B cell (primary cell): ENCODE measurements at regions not wholly inside any gene's neighbourhood (a gene's known extent, or its start where the extent isn't known, plus 50 kb on each side); places are given as distances from the start of the nearest gene placed in this dataset.
"Not testable (repeated sequence)": the region's sequence is repeated elsewhere in the genome, so short reads cannot be mapped to it uniquely, and the experiment has no call there.

Experiments
- ATAC-seq: fragments of 200-7000 bp; cut with Tn5 transposase; one replicate; pipeline ENCODE4 v1.10.0; 2021; ENCODE audit warnings: low read depth, mild to moderate bottlenecking, moderate number of reproducible peaks, moderate library complexity
- CTCF ChIA-PET: fragments of 350-600 bp; sonication (Branson Sonifier 250); formaldehyde crosslinking; loops from one replicate; lab custom pipeline; 2021; ENCODE audit warnings: antibody characterized with exemption, inconsistent platforms; lab: Charles Lee
- POLR2A ChIA-PET: fragments of 350-600 bp; sonication (Branson Sonifier 250); formaldehyde crosslinking; loops from one replicate; lab custom pipeline; 2021; ENCODE audit warnings: antibody characterized with exemption; lab: Charles Lee
- DNase-seq: peaks from one replicate; pipeline ENCODE4 v3.0.0; 2013
- H2AFZ ChIP-seq: 2 replicates; pipeline ENCODE4 v1.6.1; 2012; ENCODE audit warnings: mild to moderate bottlenecking, low read depth, low read length; ENCODE audit not compliant: insufficient read depth, poor library complexity, severe bottlenecking
- H3K27ac ChIP-seq, 2 donors: 1 replicate in 1 of 2; 2 replicates in 1 of 2; pipeline ENCODE4 v1.5.1; 2012 to 2013; ENCODE audit warnings: low read length in 2 of 2, mild to moderate bottlenecking in 2 of 2, moderate library complexity in 1 of 2
- H3K27me3 ChIP-seq, 4 experiments: fragments of 200-600 bp in 1 of 4; sonication (generic) in 1 of 4; replicated peaks in 1 of 4; 1 replicate in 2 of 4; 2 replicates in 2 of 4; pipeline versions ENCODE4 v1.6.1 to v1.7.0; 2013 to 2016; ENCODE audit warnings: low read length in 3 of 4, mild to moderate bottlenecking in 2 of 4, mixed read lengths in 1 of 4, moderate library complexity in 1 of 4; ENCODE audit not compliant: insufficient read depth in 4 of 4, control insufficient read depth in 3 of 4; ENCODE audit errors: control extremely low read depth in 1 of 4
- H3K36me3 ChIP-seq, 2 experiments: replicated peaks in 1 of 2; 1 replicate in 1 of 2; 2 replicates in 1 of 2; pipeline versions ENCODE4 v1.6.1 to v1.7.1; 2013; ENCODE audit warnings: low read length in 1 of 2; ENCODE audit not compliant: insufficient read depth in 2 of 2, control insufficient read depth in 1 of 2; ENCODE audit errors: control extremely low read depth in 1 of 2, extremely low read depth in 1 of 2
- H3K4me1 ChIP-seq, 2 donors: fragments of 200-600 bp in 1 of 2; sonication (generic) in 1 of 2; 1 replicate in 1 of 2; 2 replicates in 1 of 2; pipeline versions ENCODE4 v1.5.1 to v1.6.1; 2013 to 2017; ENCODE audit warnings: low read length in 2 of 2; ENCODE audit not compliant: control insufficient read depth in 2 of 2, insufficient read depth in 2 of 2
- H3K4me2 ChIP-seq: replicated peaks from 2 replicates; pipeline ENCODE3; 2012; ENCODE audit warnings: mild to moderate bottlenecking, low read depth, low read length; ENCODE audit not compliant: poor library complexity, severe bottlenecking
- H3K4me3 ChIP-seq, 5 experiments: fragments of 200-600 bp in 1 of 5; sonication (generic) in 1 of 5; 1 replicate in 3 of 5; 2 replicates in 2 of 5; pipeline versions ENCODE4 v1.5.1 to v1.7.0; 2011 to 2016; ENCODE audit warnings: low read length in 4 of 5, mild to moderate bottlenecking in 4 of 5, low read depth in 2 of 5, control low read depth in 1 of 5, moderate library complexity in 1 of 5; ENCODE audit not compliant: insufficient read depth in 1 of 5; ENCODE audit errors: control extremely low read depth in 1 of 5, extremely low read depth in 1 of 5
- H3K79me2 ChIP-seq: fragments of 200-600 bp; sonication (generic); one replicate; pipeline ENCODE4 v1.6.0; 2016; ENCODE audit warnings: low read length; ENCODE audit not compliant: control insufficient read depth, insufficient read depth
- H3K9ac ChIP-seq: fragments of 200-600 bp; sonication (generic); 2 replicates; pipeline ENCODE4 v1.6.1; 2017; ENCODE audit warnings: mild to moderate bottlenecking, low read length, moderate library complexity
- H3K9me3 ChIP-seq, 3 donors: one replicate each; pipeline versions ENCODE4 v1.6.1 to v1.7.1; 2013; ENCODE audit warnings: low read length in 2 of 3; ENCODE audit not compliant: control insufficient read depth in 2 of 3, insufficient read depth in 1 of 3; ENCODE audit errors: control extremely low read depth in 1 of 3
- H4K20me1 ChIP-seq: 2 replicates; pipeline ENCODE4 v1.6.0; 2012; ENCODE audit warnings: mild to moderate bottlenecking, low read length; ENCODE audit not compliant: insufficient read depth, control insufficient read depth, poor library complexity, severe bottlenecking
- H3K27ac Mint-ChIP-seq: one replicate; pipeline ENCODE4 v1.8.0; 2021; ENCODE audit warnings: mixed read lengths
- H3K27me3 Mint-ChIP-seq: one replicate; pipeline ENCODE4 v1.8.0; 2021; ENCODE audit warnings: mixed read lengths
- H3K4me1 Mint-ChIP-seq: one replicate; pipeline ENCODE4 v1.8.0; 2021; ENCODE audit warnings: mixed read lengths
- H3K4me3 Mint-ChIP-seq: one replicate; pipeline ENCODE4 v1.8.0; 2021; ENCODE audit warnings: mixed read lengths
- H3K9me3 Mint-ChIP-seq: one replicate; pipeline ENCODE4 v1.8.0; 2022; ENCODE audit warnings: mixed read lengths; ENCODE audit not compliant: insufficient read depth
- EZH2 ChIP-seq: IDR thresholded peaks from 2 replicates; pipeline ENCODE4 v1.6.1; 2012; ENCODE audit warnings: borderline replicate concordance, low read depth, mild to moderate bottlenecking, moderate library complexity, low read length; ENCODE audit not compliant: insufficient read depth, poor library complexity, severe bottlenecking
- WGBS: methylation state at CpG from one replicate; pipeline ENCODE4 v1.1.5; 2013; ENCODE audit warnings: missing lambda C conversion rate; ENCODE audit not compliant: insufficient coverage; 5-methylcytosine and 5-hydroxymethylcytosine counted together
- intact Hi-C: fragments of 100-400 bp; cut with micrococcal nuclease; formaldehyde crosslinking; loops from one replicate; pipeline ENCODE4 v1.10.0; 2022
- TF ChIP-seq, protein P1 (sequence below): fragments of 200-600 bp; IDR thresholded peaks from one replicate; pipeline ENCODE4 v1.8.0; 2022; ENCODE audit warnings: antibody characterized with exemption, mild to moderate bottlenecking

DNA sequence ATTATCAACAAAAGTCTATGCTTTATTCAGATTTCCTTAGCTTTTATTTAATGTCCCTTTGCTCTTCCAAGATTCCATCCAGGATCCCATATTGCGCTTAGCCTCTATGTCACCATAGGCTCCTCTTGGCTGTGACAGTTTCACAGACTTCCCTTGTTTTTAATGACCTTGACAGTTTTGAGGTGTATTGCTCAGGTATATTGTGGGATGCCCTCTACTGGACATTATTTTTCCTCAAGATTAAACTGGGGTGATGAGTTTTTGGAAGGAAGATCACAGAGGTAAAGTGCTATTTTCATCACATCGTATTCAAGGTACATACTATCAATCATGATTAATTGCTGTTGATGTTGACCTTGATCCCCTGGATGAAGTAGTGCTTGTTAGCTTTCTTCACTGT lies 99.1 kb upstream of the SMAD3 start:
- no peak for TF ChIP-seq EZH2
- TF ChIP-seq, protein P1, sequence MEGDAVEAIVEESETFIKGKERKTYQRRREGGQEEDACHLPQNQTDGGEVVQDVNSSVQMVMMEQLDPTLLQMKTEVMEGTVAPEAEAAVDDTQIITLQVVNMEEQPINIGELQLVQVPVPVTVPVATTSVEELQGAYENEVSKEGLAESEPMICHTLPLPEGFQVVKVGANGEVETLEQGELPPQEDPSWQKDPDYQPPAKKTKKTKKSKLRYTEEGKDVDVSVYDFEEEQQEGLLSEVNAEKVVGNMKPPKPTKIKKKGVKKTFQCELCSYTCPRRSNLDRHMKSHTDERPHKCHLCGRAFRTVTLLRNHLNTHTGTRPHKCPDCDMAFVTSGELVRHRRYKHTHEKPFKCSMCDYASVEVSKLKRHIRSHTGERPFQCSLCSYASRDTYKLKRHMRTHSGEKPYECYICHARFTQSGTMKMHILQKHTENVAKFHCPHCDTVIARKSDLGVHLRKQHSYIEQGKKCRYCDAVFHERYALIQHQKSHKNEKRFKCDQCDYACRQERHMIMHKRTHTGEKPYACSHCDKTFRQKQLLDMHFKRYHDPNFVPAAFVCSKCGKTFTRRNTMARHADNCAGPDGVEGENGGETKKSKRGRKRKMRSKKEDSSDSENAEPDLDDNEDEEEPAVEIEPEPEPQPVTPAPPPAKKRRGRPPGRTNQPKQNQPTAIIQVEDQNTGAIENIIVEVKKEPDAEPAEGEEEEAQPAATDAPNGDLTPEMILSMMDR = peak; percentile 37
- Histone ChIP-seq H3K9me3 (no peaks in the 10 kb centered on the region), H3K27ac (no peak overlapping the region), H3K4me1 (no peaks in the 10 kb centered on the region), H3K4me3 (no peak overlapping the region), H3K27me3 (no peaks in the 10 kb centered on the region), H4K20me1 (no peaks in the 10 kb centered on the region), H3K79me2 (no peaks in the 10 kb centered on the region), H2AFZ (no peak overlapping the region), H3K4me2 (no peak overlapping the region), H3K9ac (no peak overlapping the region), H3K36me3 (no peaks in the 10 kb centered on the region)
- DNase-seq (peak; percentile 47), ATAC-seq (no peak)
- Mint-ChIP-seq H3K27ac (no peak overlapping the region), H3K4me1 (no peaks in the 10 kb centered on the region), H3K4me3 (no peak overlapping the region), H3K9me3 (no peaks in the 10 kb centered on the region), H3K27me3 (peaks cover 3% of the 10 kb centered on the region)
- CTCF ChIA-PET = interaction anchor here (0.9 to 1.5 kb wide), 5 partner anchors 8 to 89 kb away, joined by 3 read pairs; no protein-coding TSS in a partner anchor
- intact Hi-C loops = no loop called here
- POLR2A ChIA-PET = no interaction called here
- WGBS = no CpG with 5 or more reads among the region's 2 CpGs

DNA sequence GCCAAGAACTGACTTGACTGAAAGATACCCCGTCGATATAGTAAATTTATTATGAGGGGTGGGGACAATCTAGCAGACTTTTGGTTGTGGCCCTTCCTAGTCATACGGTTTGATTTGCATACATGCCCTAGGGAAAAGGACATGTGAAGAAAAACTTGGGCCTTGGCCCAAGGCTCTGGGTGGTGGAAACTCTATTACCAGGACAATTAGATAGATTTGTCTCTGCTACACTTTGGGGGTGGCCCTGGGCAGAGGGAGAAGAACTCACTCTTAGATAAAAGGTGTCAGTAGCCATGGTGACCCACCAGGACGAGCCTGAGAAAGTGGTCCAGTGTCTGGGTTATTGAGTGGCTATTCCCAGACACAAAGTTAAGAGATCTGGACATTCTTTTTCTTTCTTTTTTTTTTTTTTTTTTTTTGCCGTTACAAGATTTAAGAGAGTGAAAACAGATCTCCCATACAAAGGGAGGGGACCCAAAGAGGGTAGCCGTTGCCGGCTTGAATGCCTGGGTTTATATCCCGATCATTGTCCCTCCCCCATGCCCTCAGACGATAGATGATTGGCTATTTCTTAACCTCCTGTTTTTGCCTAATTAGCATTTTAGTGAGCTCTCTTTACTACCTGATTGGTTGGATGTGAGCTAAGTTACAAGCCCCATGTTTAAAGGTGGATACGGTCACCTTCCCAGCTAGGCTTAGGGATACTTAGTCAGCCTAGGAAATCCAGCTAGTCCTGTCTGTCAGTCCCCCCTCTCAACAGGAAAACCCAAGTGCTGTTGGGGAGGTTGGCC lies 96.4 kb upstream of the SMAD3 start:
- H3K9me3 Mint-ChIP-seq = no peaks in the 10 kb centered on the region
- Histone ChIP-seq H3K9ac (no peak overlapping the region), H3K27me3 (no peaks in the 10 kb centered on the region), H2AFZ (no peak overlapping the region), H3K4me1 (no peaks in the 10 kb centered on the region), H3K36me3 (no peaks in the 10 kb centered on the region), H3K4me3 (no peak overlapping the region), H3K79me2 (no peaks in the 10 kb centered on the region), H3K9me3 (no peaks in the 10 kb centered on the region), H4K20me1 (no peaks in the 10 kb centered on the region), H3K27ac (no peak overlapping the region), H3K4me2 (no peak overlapping the region)
- ChIA-PET CTCF (interaction anchor here (0.6 kb wide), 1 partner anchor 50 kb away, joined by 3 read pairs; no protein-coding TSS in a partner anchor), POLR2A (no interaction called here)
- no peak overlapping the region for H3K4me3 Mint-ChIP-seq
- no peaks in the 10 kb centered on the region for H3K4me1 Mint-ChIP-seq
- peaks cover 3% of the 10 kb centered on the region for H3K27me3 Mint-ChIP-seq
- H3K27ac Mint-ChIP-seq = no peak overlapping the region
- 94% methylated on average over 4 of the region's 10 CpGs for WGBS
- intact Hi-C loops = no loop called here
- no peak for DNase-seq
- TF ChIP-seq, protein P1 = no peak
- TF ChIP-seq EZH2 = no peak
- ATAC-seq = no peak

DNA sequence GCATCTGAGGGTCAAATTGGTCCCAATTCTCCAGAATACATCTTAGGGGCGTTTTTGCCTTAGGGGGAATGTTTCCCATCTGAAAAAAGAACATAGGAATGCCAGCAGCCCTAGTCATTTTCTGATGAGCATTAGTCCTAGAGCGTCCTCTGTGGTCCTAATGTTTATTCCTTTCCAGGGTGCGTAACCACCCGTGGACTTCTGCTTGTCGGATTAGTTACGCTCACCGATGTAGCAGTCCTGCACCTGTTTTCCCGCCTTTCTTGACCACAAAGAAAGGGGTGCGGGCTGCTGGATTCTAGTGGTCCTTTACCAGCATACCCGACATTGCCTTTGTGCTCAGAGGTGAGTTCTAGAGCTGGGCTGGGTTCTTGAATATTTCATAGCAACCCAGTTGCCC lies 91.3 kb upstream of the SMAD3 start:
- DNase-seq, H3K4me2 ChIP-seq, CTCF ChIA-PET, ATAC-seq, H3K27ac Mint-ChIP-seq, H3K4me3 Mint-ChIP-seq, H4K20me1 ChIP-seq, intact Hi-C loops, POLR2A ChIA-PET, H3K27me3 ChIP-seq, H3K27ac ChIP-seq, H3K9ac ChIP-seq, H3K4me1 Mint-ChIP-seq, H3K36me3 ChIP-seq, H3K9me3 Mint-ChIP-seq, H3K4me1 ChIP-seq, H2AFZ ChIP-seq, H3K79me2 ChIP-seq, H3K4me3 ChIP-seq, H3K9me3 ChIP-seq: not testable (repeated sequence)
- 93% methylated on average over 10 of the region's 10 CpGs for WGBS
- peaks cover 18% of the 10 kb centered on the region for H3K27me3 Mint-ChIP-seq
